ENCODE measurements at regions not wholly inside any gene's neighbourhood (a gene's known extent, or its start where the extent isn't known, plus 50 kb on each side); places are given as distances from the start of the nearest gene placed in this dataset.

- DNase-seq (ENCODE audit: low read depth, low spot score): no peak
Measured at GRCh38 chr5:167945542-167946384, 345.7 kb upstream of the WWC1 start.

DNA sequence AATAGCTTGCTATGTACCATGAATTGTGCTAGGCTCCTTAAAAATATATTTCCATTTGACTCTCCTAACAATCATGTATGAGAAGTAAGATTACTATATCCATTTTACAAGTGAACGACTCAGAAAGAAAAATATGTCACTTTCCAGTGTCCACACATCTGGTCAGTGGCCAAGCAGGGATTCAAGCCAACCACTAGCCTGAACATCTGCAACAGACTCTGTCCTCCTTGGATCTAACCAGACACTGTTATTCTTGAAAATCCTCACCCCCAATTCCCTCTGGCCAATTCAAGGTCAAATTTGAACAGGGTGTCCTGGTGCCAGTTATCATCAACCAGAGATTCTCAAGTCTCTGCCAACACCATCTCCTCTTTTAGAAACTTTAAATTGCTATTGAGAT, 344.1 kb upstream of the WWC1 start:
- no peak for DNase-seq (ENCODE audit: low read depth, low spot score)

GRCh38 chr5:167948251-167948650, 343.2 kb upstream of the WWC1 start:
- DNase-seq (ENCODE audit: low read depth, low spot score): no peak

DNA sequence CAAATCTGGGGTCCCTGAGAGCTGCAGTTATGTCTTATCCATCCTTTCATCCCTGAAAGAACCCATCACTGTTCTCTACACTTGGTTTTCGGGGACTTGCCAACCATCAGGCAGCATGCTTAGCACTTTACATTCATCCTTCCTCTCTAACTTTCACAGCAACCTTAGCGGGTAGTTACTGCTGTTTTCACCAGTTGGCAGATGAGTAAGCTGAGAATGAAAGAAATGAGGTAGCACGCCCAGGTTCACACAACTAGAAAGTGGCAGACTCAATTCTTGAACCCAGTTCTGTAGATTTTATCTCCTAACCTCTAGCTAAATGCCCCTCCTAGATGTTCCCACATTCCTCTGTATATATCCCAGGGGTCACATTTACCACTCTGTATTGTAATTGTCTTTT, 342.0 kb upstream of the WWC1 start:
- DNase-seq (ENCODE audit: low read depth, low spot score): no peak

- no peak for DNase-seq (ENCODE audit: low read depth, low spot score)
Measured at GRCh38 chr5:167950126-167950721, 341.2 kb upstream of the WWC1 start.

GRCh38 chr5:167951116-167951515, 340.3 kb upstream of the WWC1 start:
- no peak for DNase-seq (ENCODE audit: low read depth, low spot score)

- no peak for DNase-seq (ENCODE audit: low read depth, low spot score)
Measured at GRCh38 chr5:167952278-167952995, 339.0 kb upstream of the WWC1 start.

DNA sequence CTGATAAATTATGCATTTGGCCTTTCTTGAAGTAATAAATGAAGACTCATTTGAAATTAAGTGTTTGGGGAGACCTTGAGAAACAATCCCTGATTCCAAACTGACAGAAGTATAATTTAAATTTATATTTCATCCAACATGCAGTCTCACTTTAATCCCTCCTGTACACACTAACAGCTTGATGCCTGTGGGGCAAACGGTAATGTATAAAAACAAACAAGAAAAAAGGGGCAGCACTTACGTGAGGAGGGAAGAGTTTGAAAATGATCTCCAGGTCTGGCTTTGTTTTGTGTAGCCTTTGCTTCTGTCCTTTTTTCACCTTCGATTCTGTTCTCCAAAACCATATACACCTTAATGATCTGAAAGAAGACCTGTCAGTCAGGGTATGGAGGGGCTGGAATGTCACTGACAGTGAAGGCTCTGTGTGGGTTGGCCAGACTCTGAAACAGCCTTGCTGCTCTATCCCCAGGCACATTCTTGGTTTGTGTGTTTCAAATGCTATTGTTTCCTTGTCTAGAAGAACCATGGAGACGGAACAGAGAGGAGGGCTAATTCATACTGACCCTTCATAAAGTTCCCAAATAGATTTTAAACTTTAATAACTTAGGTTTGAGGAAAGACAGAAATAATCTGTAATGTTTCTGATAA, 338.2 kb upstream of the WWC1 start:
- no peak for DNase-seq (ENCODE audit: low read depth, low spot score)

GRCh38 chr5:167961731-167962130, 329.7 kb upstream of the WWC1 start:
- DNase-seq (ENCODE audit: low read depth, low spot score): no peak

GRCh38 chr5:167964529-167964928, 326.9 kb upstream of the WWC1 start:
- no peak for DNase-seq (ENCODE audit: low read depth, low spot score)

GRCh38 chr5:167965710-167966109, 325.7 kb upstream of the WWC1 start:
- DNase-seq (ENCODE audit: low read depth, low spot score): no peak

GRCh38 chr5:167966979-167967378, 324.5 kb upstream of the WWC1 start:
- no peak for DNase-seq (ENCODE audit: low read depth, low spot score)

GRCh38 chr5:167967494-167968177, 323.8 kb upstream of the WWC1 start:
- DNase-seq (ENCODE audit: low read depth, low spot score): no peak

- no peak for DNase-seq (ENCODE audit: low read depth, low spot score)
Measured at GRCh38 chr5:167968837-167969236, 322.6 kb upstream of the WWC1 start.

GRCh38 chr5:167969998-167970397, 321.4 kb upstream of the WWC1 start:
- no peak for DNase-seq (ENCODE audit: low read depth, low spot score)

GRCh38 chr5:167971706-167972105, 319.7 kb upstream of the WWC1 start:
- DNase-seq (ENCODE audit: low read depth, low spot score): no peak

DNA sequence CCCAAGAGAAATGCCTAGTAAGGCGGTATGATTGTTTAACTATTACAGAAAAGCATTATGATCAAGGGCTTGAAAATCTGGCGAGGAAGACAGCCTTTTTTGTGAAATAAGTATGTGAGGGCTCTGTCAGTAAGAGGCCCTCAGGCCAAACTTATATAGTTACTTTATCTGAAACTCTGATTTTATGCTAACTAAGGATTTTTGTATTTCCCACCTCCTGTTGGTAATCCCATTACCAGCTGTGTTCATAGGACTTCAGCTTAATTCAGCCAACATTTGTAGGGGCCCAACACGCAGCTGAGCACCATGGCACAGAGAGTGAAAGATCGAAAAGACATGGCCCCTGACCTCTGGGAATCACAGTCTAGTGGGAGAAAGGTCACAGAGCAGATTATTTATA, 318.3 kb upstream of the WWC1 start:
- no peak for DNase-seq (ENCODE audit: low read depth, low spot score)

DNA sequence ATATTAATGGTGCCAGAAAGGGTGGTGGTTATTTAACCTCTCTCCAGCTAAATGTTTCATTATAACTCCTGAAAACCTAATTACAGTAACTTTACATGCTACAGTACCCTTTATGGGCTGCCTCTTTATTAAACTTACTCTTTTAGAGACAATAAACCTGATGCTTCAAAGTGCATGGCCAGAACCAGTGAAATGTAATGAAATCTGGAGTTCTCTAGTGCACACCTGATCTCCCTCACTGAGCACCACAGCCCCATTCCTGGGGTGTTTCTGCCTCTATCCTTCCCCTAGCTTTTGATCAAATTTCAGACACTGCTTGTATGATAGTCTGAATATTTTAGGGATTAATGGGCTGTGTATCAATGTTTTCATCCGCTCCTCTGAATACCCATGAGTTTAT, 306.5 kb upstream of the WWC1 start:
- DNase-seq (ENCODE audit: low read depth, low spot score): no peak

DNA sequence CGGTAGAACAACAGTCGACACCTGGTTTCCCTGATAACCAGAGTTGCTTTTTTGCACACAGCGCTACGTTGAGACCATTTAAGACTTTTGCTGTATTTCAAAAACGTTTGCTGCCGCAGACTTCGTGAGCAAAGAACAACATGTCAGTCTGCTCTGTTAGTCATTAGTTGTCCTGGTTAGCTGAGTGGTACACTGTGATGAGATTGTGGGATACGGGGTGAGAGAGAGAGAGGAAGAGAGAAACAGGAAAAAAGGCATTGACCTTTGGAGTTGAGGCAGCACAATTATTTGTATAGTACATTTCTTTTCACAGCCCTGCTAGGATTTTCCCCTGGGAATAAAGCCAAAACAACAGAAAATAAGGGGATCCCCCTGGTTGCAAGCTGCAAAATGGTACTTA, 306.1 kb upstream of the WWC1 start:
- DNase-seq (ENCODE audit: low read depth, low spot score): no peak

- DNase-seq (ENCODE audit: low read depth, low spot score): no peak
Measured at GRCh38 chr5:167987490-167988280, 303.8 kb upstream of the WWC1 start.

GRCh38 chr5:167992868-167993267, 298.6 kb upstream of the WWC1 start:
- DNase-seq (ENCODE audit: low read depth, low spot score): no peak

Measured in brain pericyte (primary cell).